ENCODE measurements at regions not wholly inside any gene's neighbourhood (a gene's known extent, or its start where the extent isn't known, plus 50 kb on each side); places are given as distances from the start of the nearest gene placed in this dataset.

DNA sequence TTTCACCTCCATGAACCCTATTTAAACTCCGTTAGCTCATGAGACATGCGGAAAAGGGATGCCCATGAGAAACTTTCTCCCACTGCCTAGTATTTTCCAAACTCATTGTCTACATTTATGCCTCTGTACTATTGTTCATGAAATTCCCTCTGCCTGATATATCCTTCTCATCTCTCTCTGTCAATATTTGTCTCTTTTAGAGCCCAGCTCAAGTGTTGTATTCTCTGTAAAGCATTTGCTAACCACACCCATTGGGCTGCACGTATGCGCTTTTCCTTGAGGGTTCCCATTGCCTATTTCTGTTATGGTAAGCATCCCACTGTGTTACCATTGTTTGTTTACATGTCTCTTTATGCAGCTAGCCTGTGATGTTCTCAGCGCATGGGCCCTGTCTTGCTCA is 211.4 kb downstream of the MDFIC start:
- DNase-seq (ENCODE audit: low spot score): no peak

DNA sequence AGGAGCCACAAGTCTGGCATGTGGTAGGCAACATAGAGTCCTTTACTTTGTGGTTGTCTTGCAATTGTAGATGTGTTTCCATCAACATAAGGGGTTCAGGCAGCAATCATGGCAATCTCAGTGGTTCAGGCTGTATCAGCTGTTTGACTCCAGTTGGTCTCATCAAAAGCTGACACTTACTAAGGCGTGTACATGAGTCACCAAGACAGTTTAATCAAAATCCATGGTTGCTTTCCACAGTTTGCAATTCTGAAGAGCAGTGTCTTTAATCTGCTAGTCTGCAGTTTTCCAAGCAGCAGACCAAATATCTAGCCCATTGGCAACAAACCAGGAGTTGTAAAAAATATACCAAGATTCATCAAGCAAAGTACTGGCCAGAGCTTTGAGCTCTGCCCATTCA is 210.2 kb downstream of the MDFIC start:
- no peak for DNase-seq (ENCODE audit: low spot score)

DNA sequence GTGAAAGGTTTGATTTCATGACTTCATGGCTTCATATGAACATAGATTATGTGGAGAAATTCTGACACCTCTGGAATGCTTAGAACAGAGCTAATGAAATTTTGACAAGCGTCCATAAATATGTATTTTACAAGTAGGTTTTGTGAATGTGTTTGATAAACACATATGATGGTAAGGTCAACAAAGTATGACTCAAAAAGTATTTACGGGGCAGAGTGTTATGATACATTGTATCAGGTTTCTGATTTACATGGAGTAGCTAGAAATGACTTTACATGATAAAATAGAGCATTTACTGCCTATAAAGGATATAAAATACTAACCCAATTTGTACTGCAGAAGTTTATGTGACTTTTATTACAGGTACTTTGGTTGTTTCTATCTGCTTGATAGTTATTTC is 206.3 kb downstream of the MDFIC start:
- no peak for DNase-seq (ENCODE audit: low spot score)

DNA sequence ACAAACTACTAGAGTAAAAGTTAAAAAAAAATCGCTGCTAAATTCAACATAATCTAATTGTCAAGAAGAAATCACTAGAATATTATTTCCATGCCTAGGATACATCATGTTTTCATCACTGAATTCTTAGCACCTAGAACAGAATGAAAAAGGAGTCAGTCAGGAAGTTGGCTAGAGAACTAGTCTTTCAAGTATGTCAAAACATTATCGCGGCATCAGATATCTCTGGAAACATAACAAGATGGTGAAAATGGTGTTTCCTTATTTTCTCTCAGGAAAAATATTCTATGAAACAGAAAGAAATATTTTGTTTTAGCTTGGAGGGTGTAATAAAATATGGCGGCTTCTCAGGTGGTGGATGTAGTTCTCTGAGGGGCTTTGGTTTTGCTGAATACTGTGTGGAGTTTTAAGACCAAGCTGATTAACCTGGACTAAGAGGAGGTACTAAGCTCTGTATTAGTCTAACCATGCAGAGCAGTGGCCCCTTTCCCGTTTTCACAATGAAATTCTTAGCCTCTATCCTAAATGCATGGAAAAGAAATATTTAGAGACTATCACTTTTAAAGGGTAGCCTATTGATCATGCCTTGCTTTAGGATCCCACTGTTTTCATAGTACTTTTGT is 205.6 kb downstream of the MDFIC start:
- DNase-seq (ENCODE audit: low spot score): no peak

DNA sequence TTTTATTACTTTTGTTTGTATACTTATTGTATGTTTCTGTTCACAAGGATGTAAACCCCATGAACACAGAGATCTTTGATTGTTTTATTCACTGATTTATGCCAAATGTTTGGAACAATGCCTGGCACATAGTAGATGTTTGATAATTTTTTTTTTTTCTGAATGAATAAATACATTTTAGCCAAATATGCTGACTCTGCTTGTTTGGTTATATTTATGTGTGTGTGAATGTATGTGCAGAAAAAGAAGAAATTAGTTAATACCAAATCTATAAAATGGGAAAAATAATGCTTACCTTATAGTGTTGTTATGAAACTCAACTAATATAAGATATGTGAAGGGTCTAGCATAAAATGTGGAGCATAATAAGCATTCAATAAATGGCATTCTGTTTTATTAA is 203.9 kb downstream of the MDFIC start:
- DNase-seq (ENCODE audit: low spot score): no peak

GRCh38 chr7:115125312-115125711 is 203.4 kb downstream of the MDFIC start:
- DNase-seq (ENCODE audit: low spot score): no peak

DNA sequence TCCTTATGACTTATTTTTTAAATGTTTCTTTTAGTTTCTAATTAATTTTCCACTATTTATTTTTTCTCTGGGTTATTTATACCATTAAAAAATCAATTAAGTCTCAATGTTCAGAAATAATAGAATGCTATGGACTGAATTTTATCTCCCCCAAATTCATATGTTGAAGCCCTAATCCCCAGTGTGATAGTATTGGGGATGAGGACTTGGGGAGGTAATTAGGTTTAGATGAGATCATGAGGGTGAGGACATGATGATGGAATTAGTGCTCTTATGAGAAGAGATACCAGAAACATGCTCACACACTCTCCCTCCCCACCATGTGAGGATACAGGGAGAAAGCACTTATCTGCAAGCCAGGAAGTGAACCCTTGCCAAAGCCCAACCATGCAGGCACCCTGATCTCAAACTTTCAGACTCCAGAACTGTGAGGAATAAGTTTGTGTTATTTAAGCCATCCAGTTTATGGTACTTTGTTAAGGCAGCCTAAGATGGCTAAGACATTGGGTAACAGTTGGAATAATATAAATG is 202.6 kb downstream of the MDFIC start:
- no peak for DNase-seq (ENCODE audit: low spot score)

DNA sequence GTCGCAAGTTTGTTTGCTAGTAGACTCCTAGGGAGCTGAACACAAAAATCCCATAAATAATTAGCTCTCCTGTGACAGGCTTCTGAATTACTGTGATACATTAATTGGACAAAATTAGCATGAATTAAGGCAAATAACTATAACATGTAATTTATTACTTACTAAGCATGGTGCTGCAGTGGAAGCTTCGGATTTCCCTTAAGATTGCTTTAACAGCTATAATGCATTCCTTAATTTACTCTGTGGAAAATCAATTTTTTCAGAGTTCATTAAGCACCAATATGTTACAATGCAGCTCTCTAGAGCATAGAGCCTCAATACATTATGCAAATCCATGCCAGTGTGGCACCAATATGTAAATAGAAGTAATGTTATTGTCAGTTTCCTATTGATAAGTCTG is 201.5 kb downstream of the MDFIC start:
- no peak for DNase-seq (ENCODE audit: low spot score)

GRCh38 chr7:115122388-115122787 is 200.5 kb downstream of the MDFIC start:
- DNase-seq (ENCODE audit: low spot score): no peak

DNA sequence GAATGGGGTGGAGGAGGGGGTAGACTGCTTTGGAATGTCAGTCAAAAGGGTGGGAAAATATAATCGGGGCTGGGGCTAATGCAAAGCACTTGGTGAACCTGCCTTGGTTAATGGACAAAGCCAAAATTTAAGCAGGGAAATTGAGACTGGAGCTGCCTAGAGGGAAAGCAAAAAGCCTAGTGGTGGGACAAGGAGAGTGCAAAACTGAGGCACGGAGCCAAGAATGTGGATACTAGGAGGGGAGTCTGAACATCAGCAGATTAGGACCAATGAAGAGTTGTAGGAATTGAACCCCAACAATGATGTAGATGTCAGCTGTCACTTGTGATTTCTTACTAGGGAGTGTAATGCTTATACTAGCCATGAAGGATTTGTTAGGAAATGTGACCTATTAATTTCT is 195.9 kb downstream of the MDFIC start:
- DNase-seq (ENCODE audit: low spot score): no peak

DNA sequence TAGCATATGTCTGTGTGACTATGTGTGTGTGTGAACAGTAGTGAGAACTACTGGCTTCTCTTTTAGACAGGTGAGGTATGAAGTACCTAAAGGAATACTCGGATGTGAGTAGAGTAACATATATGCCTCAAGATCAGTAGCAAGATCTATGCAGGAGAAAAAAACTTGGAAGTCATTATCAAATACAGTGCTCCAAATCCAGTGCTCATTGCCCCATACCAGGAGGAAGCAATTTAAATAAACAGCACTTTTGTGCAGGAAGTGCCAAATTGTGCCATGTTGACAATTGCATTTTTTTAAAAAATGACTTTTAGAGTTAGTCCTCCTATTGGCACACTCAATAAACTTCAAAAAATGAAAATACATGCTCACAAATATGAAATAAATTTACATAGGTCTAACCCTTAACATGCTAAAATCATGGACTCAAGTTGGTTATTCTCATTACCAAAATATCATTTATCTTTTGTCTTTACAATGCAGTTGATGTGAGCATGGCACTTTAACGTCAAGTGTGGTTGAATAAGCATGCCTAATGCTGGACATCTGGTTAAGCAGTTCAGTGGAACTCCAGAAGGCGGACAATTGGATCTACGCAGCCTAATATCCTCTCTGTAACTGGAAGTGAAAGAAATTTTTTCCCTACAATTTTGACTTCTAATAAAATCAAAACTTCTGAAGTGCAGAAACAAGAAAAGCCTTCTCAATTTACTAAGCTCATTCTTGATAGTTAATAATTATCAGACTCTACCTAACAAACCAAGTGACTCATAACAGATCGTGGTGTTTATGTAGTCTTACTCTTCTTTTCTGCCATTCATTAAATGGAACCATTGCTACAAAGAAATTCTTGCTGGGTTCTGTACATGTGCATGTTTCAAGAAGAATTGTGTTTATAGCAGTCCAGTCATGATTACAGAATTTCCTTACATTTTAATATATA is 195.2 kb downstream of the MDFIC start:
- DNase-seq (ENCODE audit: low spot score): no peak

- no peak for DNase-seq (ENCODE audit: low spot score)
Measured at GRCh38 chr7:115113776-115114175, 191.9 kb downstream of the MDFIC start.

DNA sequence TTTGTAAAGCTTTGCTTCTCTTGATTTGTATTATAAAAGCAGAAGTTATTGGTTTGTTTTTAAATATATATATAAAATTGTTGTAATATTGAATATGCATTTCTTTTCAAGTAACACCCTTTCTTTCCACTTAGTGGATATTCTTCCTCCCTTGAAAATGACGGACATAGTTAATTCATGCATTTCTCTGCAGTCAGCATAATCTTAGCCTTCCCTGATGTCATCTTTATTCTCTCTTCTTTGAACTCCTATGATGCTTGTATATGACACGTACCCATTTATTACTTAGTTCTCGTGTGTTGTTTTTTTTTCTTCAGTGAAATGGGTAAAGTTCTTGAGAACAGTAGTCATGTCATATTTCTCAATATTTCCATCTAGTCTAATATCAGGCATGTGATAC is 191.2 kb downstream of the MDFIC start:
- DNase-seq (ENCODE audit: low spot score): no peak

DNA sequence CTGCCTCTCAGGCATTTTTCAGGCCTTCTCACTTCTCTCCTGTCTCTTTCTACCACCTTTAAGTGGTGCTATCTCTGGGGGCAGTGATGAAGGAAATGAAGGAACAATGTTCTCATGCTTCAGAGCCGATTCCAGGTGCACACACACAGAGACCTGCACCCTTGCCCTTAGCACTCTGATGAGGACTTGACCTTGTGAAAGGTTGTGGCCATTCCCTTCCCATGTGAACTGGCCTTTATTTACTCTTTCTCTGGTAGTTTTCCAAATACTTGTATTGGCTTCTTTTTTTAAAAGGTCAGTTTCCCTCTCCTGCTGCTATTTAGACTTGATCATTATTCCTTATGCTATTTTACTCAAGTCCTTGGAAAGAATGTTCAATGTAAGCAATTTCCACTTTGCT is 188.6 kb downstream of the MDFIC start:
- no peak for DNase-seq (ENCODE audit: low spot score)

DNA sequence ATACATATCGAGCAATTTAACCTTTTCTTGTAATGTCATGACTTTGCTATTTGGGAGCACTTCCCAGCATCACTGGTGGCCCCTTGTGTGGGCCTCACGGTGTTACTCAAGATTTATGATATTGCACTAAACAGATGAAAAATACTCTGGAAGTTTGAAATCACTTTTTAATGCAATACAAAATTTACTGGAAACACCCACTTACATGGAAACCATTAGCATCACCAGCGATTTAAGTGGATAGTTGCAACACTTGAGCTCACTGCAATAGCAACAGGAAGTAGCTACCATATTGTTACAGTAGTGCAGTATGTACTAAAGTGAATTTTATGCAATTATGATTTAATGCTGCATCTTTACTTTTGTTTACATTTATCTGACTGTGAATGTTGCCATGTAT is 184.4 kb downstream of the MDFIC start:
- DNase-seq (ENCODE audit: low spot score): no peak

- no peak for DNase-seq (ENCODE audit: low spot score)
Measured at GRCh38 chr7:115102738-115103137, 180.8 kb downstream of the MDFIC start.

- no peak for DNase-seq (ENCODE audit: low spot score)
Measured at GRCh38 chr7:115101199-115101598, 179.3 kb downstream of the MDFIC start.

GRCh38 chr7:115099906-115100305 is 178.0 kb downstream of the MDFIC start:
- no peak for DNase-seq (ENCODE audit: low spot score)

GRCh38 chr7:115097175-115097671 is 175.3 kb downstream of the MDFIC start:
- no peak for DNase-seq (ENCODE audit: low spot score)

DNA sequence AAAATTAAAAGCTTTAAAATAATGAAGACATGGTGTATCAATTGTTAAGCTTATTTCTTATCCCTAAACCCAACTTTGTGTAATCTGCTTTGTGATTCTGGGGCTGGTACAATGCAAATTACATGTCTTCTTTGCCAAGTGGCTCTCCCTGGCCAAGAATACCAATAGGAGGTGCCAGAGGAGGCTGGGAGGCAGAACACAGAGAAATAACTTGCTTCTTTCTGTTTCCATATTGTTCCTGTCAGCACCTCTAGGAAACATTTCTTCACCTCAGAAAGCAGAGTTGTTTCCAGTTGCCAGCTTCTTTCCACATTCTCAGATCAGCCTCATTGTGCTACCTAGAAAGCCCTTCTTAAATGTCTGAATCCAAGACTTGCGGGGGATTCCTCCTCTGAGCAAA is 174.4 kb downstream of the MDFIC start:
- DNase-seq (ENCODE audit: low spot score): no peak

DNA sequence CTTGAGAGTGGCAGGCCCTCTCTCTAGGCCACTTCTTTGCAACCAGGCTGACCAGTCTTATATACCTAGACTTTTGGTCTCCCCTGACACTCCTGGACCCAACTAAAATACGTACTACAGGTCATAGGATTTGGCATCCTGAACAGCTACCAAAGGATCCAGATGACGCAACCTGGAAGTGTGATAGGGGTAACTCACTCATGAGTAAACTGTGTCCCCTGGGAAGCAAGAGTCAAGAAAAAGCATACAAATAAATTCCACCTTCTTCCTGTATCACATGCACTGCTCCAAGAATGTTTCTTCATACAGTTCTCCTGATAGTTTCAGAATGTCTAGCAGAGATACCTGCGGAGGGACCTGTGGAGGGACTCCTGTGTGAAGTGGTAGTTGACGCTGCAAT is 172.3 kb downstream of the MDFIC start:
- DNase-seq (ENCODE audit: low spot score): no peak

- DNase-seq (ENCODE audit: low spot score): no peak
Measured at GRCh38 chr7:115088893-115089292, 167.0 kb downstream of the MDFIC start.

DNA sequence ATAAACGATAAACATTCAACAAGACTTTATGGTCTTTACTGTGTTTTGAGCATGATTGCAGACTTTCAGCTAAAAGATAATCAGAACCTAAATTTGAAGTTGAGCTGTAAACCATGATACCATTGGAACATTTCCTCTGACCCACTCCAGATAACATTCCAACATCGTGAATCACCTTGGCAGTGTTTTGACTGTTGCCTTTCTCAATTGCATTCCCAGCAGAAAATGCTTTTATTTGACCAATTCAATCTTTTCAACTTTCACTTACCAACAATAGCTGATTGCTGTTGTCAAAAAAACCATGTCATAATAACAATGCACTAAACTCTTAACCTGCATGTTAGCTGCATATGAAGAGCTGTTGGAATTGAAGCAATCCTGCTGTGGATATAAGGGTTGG is 165.5 kb downstream of the MDFIC start:
- no peak for DNase-seq (ENCODE audit: low spot score)

All from NAMALWA (cell line).